Brain microvascular endothelial cell (primary cell): ENCODE measurements at regions not wholly inside any gene's neighbourhood (a gene's known extent, or its start where the extent isn't known, plus 50 kb on each side); places are given as distances from the start of the nearest gene placed in this dataset.

Experiments used
- DNase-seq: peaks from one replicate; pipeline ENCODE4 v3.0.0-alpha.2; 2020
- H3K27ac ChIP-seq: fragments of 250-450 bp; sonication (Bioruptor Pico); 2 replicates; pipeline ENCODE4 v1.5.1; 2020; ENCODE audit warnings: mild to moderate bottlenecking, moderate library complexity
- H3K27me3 ChIP-seq: fragments of 250-450 bp; sonication (Bioruptor Pico); replicated peaks from 2 replicates; pipeline ENCODE4 v1.5.1; 2020; ENCODE audit warnings: mild to moderate bottlenecking
- H3K36me3 ChIP-seq: fragments of 250-450 bp; sonication (Bioruptor Pico); replicated peaks from 2 replicates; pipeline ENCODE4 v1.5.1; 2020; ENCODE audit warnings: mild to moderate bottlenecking
- H3K4me3 ChIP-seq: 2 replicates; pipeline ENCODE4 v1.5.1; 2011; ENCODE audit warnings: low read depth, mild to moderate bottlenecking, control low read depth, low read length, moderate library complexity
- CTCF ChIP-seq: IDR thresholded peaks from 2 replicates; pipeline ENCODE4 v1.5.1; 2011; ENCODE audit warnings: low read depth, mild to moderate bottlenecking, moderate library complexity, low read length, control low read depth, inconsistent platforms; ENCODE audit errors: missing control alignments
- in situ Hi-C: cut with HindIII; loops from 2 replicates; pipeline ENCODE4 v1.10.0; 2017; ENCODE audit warnings: low sequenced_read_pairs, low pct_ligation_motif_present

- in situ Hi-C loops, result no loop called here
- H3K27me3 ChIP-seq, result no peaks in the 10 kb centered on the region
- H3K4me3 ChIP-seq, result no peak overlapping the region
- H3K36me3 ChIP-seq, result no peaks in the 10 kb centered on the region
- no peak for TF ChIP-seq CTCF
- no peak for DNase-seq
- H3K27ac ChIP-seq, result no peak overlapping the region
Measured at GRCh38 chr12:112559784-112560183, 141.0 kb downstream of the PTPN11 start.

GRCh38 chr12:112564160-112564784, 145.5 kb downstream of the PTPN11 start:
- Histone ChIP-seq H3K27ac (no peak overlapping the region), H3K36me3 (no peaks in the 10 kb centered on the region), H3K27me3 (no peaks in the 10 kb centered on the region), H3K4me3 (no peak overlapping the region)
- in situ Hi-C loops, result no loop called here
- DNase-seq, result no peak
- no peak for TF ChIP-seq CTCF

GRCh38 chr12:112568641-112569040, 149.9 kb downstream of the PTPN11 start:
- Histone ChIP-seq H3K36me3 (no peaks in the 10 kb centered on the region), H3K4me3 (no peak overlapping the region), H3K27me3 (no peaks in the 10 kb centered on the region), H3K27ac (no peak overlapping the region)
- in situ Hi-C loops, result no loop called here
- TF ChIP-seq CTCF, result no peak
- DNase-seq, result no peak

GRCh38 chr12:112570096-112570495, 151.3 kb downstream of the PTPN11 start:
- Histone ChIP-seq H3K36me3 (no peaks in the 10 kb centered on the region), H3K27ac (no peak overlapping the region), H3K4me3 (no peak overlapping the region), H3K27me3 (peaks cover 2% of the 10 kb centered on the region)
- TF ChIP-seq CTCF, result no peak
- in situ Hi-C loops, result no loop called here
- no peak for DNase-seq

GRCh38 chr12:112573141-112573540, 154.4 kb downstream of the PTPN11 start:
- Histone ChIP-seq H3K36me3 (no peaks in the 10 kb centered on the region), H3K27me3 (peaks cover 10% of the 10 kb centered on the region), H3K4me3 (no peak overlapping the region), H3K27ac (no peak overlapping the region)
- DNase-seq, result no peak
- in situ Hi-C loops, result no loop called here
- TF ChIP-seq CTCF, result no peak
